CD1c-positive myeloid dendritic cell (primary cell): ENCODE measurements at regions not wholly inside any gene's neighbourhood (a gene's known extent, or its start where the extent isn't known, plus 50 kb on each side); places are given as distances from the start of the nearest gene placed in this dataset.
"Not testable (repeated sequence)": the region's sequence is repeated elsewhere in the genome, so short reads cannot be mapped to it uniquely, and the experiment has no call there.

ENCODE experiments used
- DNase-seq: peaks from one replicate; pipeline ENCODE4 v3.0.0-alpha.2; 2016; ENCODE audit errors: extremely low spot score

DNA sequence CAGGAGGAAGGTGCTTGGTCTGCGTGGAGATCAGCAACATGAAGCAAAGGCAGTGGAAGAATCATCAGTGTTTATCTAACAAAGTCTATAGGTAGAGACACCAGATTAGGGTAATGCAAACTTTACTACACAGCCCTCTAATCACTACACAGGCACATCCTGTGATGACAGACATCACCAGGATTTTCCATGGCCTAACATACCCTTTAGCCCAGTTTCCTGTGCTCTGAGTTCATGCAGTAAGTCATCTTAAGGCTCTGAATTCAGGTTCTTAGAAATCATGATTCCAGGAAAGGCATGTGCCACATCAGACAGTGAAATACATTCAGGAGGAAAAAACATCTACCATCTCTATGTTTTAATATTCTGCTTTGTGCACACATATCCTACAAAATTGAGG is 708.5 kb upstream of the SLC8A1 start:
- DNase-seq, result no peak

DNA sequence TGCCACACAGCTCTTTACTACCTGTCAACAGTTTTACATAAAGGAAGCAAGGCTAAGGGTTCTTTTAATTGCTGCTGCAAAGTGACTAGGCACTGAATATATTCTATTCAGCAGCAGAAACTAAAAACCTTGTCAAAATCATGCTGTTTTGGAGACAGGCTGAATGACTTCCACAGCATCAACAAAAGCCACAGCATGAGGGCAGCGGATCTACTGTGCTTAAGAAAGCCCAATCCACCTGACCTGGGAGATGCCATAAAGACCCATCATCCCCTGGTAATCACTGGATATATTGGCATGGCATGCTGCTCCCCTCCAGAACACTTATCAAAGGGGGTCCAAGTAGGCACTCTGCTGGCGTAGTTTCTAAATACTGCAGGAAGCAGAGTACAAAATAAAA is 715.1 kb upstream of the SLC8A1 start:
- DNase-seq, result no peak

DNA sequence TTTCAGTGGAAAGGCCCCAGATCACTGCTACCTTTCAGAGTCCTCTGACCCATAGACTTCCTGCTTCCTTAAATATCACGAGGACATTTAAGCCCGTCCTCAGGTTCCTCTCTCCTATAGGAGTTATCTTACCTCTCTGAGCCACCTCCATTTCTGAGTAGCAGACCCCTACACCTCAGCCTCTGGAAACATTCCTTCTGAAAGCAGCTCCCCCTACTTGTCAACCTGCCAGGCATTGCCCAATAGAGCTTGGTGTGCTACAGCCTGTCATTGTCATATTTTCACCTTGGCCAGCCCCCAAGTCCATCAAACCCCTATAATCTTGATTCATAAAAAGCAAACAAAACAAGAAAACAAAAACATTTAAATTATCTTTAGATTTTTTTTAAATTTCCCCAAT is 717.9 kb upstream of the SLC8A1 start:
- DNase-seq, result no peak

DNA sequence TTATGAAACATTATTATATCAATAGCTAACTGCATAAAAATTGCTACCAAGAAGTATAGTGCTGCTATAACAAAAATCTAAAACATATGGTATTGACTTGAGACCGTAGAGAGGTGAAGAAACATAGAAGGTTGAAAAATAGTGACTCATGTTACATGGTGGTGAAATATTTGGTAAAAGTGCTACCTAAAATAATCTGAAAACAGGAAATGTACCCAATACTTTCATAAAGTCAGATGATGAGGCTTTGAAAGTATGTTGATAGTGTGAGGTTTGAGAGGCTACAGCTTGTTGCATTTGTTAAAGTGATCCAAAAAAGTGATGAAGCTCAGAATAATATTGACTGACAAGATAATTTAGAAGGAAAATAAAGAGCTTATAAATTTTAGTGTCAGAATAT is 718.7 kb upstream of the SLC8A1 start:
- no peak for DNase-seq

DNA sequence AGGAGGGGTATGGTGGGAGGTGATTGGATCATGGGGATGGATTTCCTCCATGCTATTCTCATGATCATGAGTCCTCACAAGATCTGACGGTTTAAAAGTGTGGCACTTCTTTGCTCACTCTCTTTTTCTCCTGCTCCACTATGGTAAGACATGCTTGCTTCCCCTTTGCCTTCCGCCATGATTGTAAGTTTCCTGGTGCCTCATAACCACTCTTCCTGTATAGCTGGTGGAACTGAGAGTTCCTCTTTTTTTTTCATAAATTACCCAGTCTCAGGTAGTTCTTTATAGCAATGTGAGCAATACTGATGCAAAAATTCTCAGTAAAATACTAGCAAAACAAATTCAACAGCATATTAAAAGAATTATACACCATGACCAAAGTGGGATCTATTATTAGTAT is 728.5 kb upstream of the SLC8A1 start:
- no peak for DNase-seq

DNA sequence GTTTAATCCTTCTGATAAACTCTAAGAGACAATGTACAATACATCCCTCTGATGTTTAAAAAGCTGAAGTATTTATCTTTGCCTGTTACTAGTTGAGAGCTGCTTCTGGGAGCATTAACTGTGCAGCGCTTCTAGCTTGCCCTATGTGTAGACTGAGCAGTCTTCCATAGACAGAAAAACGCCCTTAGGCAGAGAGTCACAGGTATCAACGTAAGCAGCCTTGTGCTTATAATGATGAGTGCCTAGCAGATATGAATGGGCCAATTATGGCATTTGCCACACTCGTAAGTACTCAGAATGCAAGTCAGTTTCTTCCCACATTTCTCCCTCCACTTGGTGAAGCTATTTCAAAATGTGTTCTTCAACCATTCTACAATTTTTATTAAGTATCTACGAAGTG is 731.1 kb upstream of the SLC8A1 start:
- DNase-seq, result no peak

DNA sequence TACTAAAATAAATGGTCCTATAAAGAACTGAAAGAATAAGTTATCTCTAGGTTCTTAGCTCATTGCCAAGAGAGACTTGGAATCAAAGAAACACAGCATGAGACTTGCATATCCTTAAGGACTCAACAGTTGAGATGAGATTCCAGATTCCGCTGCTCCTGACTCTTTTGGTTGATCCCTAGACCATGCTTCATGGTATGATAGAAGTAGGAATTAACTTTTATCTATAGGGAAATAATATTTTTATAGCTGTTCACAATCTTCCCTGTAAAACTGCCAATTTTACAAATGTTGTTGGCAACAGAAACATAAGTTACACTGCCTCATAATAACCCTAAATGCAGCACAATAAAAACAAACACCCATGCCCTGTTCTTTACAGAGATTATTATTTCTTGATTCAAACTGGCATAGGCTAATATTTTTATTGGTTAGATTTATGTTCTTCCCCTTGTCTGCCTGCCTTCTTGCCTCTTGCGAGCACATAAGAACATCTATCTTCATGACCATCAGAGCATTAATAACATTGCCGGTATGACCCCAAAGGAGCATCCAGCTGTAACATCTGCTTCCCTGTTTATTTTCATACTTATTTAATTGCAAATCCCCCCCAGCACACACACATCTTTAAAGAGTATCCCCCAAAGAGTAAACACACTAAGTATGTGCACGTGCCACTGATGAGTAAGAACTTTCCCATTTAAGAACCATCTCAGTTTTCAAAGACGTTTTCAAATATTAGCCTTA is 735.7 kb upstream of the SLC8A1 start:
- DNase-seq, result no peak

DNA sequence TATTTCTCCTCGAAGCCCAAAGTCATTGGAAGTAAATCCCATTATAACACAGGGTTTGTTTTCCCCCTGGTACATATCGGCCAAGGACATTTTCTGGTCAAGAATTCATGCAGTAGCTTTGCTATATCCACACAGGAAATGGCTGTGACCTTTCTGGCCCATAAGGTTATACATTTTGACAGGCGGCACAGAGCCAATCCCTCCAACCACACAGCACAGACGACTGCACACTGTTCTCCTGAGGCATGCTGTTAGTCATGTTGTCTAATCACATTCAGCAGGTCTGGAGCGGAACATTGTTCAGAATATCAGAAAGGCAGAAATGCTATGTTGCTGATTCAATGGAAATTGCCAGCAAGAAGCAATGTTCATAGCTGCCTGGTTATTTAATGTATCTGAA is 742.3 kb upstream of the SLC8A1 start:
- no peak for DNase-seq

DNA sequence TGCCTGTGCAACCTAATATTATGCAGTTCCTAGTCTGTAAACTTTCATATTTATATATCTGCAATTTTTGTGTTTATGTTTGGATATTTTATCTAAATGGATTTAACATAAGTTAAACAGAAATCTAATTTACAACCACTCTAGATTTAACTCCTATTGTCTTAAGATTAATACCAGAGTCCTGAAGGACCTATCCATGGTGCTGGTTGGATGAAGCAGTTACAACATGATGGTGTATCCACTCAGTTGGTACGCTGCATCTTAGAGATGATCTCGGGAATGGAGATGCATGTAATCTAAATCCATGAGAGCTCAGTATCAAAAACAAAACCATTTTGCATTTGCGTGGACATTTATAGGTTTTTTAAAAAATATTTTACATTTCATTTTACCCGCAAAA is 745.9 kb upstream of the SLC8A1 start:
- no peak for DNase-seq

DNA sequence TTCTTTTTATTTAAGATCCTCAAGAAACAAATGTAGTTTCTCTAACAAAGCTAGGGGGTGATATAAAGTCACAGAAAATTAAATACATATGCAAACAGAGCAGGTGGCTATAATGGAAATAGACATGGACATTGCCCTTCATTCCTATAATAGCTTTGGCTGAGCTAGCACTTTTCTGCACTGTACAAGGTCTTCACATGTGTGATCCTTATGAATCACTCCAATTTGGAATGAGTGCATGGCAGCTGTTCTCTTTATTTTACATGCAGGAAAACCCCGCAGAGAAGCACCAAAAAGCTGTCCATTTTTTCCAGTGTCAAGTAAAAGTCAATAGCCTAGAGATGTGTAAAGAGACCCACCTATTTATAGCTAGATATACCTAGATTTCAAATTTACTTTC is 747.4 kb upstream of the SLC8A1 start:
- DNase-seq, result no peak

DNA sequence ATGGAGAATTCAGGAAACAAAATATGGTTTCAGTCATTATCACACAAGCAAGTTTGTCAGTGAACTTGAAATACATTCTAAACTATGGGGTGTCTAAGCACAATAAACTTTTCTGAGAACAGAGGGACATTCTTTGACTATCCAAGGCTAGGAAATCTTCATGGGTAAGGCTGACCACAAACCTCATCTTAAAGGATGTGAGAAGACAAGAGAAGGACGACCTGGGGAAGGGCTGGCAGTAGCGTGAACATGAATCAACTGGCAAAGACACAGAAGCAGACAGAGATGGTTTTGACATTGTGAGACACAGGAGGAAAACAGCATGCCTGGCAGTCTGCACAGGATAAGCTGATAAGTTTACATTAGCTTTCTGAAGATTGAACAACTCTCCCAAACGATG is 752.4 kb upstream of the SLC8A1 start:
- no peak for DNase-seq

DNA sequence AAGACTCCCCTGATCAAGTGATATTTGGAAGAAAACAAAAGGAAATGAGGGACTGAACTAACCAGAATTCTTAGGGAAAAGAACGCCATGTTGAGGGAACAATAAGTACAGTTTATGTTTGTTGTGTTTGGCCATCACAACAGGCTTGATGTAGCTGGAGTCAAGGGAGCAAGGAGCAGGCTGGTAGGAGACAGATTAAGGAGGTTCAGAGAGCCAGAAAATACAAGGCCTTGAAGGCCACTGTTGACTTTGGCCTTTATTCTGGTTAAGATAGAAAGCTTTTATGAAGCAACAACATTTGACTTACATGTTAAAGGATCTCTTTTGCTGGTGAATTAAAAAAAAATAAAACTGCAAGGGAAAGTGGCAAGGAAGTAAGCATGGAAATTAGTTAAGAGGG is 754.1 kb upstream of the SLC8A1 start:
- DNase-seq, result no peak

DNA sequence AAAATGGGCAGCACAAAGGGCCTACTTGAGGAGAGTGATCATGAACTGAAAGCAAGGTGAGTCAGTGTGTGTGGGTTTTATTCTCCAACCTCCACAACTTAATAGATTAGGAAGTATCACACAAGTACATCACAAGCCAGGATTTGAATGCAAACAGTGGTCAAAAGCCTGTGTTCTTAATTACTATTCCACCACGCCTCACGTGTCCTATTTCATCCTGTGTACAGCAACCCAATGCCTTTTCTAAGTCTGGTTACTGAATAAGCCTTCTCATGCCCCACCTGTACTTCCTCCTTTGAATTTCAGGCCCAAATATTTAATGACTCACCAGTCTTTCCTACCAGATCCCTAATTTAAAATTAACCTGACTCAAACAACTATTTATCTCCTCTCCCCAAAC is 755.7 kb upstream of the SLC8A1 start:
- no peak for DNase-seq

DNA sequence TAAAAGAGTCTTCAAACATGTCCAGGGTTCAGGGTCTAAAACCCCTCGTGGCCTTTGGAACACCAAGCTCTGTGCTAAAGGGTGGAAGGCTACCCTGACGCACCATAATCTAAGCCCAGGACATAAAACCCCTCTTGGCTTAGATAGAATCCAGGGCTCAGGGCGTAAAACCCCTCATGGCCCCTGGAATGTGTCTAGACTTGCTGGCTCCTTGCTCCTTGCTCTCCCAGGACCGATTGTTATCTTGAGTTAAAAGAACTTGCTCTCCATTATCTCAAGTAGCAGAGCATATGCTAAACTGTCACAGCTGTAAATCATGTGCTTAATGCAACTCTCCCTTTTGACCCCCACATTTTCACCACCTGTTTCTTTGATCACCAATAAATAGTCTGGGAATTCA is 758.1 kb upstream of the SLC8A1 start:
- not testable (repeated sequence) for DNase-seq

DNA sequence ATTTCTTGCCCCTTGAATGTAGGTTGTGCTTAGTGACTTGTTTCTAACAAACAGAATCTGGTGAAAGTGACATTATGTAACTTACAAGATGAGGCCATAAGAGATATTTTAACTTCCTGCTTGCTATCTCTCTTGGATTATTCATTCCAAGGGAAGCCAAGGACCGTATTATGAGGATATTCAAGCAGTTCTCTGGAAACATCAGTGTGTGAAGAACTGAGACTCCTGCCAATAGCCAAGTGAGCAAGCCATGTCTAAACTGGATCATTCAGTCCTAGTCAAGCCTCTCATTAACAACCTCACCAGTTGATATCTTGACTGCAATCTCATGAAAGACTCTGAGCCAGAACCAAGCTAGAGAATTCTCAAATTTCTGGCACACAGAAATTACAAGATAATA is 765.1 kb upstream of the SLC8A1 start:
- DNase-seq, result no peak

DNA sequence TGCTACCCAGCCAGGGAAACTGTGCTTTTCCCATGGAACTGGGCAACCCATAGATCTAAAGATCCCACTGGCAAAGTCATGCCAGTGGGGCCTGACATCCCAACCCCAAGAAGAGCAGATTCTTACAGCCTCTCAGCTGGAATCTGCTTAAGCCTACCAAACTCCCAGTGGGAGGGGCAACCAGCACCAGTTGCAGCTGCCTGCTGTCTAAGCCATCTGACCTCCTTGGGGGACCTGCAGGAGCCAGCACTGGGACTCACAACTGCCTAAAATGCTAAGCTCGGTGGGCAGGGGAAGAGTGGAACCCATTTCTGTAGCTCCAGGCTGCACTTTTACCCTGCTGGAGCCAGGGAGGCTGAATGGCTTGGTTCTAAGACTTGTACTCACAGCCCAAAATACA is 770.7 kb upstream of the SLC8A1 start:
- no peak for DNase-seq

DNA sequence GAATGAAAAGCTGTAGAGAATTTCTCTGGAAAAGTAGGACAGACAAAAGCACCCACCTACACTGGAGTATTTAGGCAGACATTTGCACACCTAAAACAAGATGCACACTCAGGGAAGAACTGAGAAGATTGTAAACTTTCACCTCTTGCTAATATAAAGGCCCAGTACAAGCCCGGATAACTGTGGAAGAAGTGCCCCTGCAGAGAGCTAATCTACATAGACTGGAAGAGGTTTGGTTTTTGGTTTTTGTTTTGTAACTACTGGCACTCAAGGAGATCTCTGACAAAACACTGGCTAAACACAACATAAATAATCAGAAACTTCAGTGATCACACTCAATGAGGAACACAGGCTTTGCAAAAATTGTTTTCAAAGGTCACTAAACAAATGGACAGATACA is 782.2 kb upstream of the SLC8A1 start:
- no peak for DNase-seq

DNA sequence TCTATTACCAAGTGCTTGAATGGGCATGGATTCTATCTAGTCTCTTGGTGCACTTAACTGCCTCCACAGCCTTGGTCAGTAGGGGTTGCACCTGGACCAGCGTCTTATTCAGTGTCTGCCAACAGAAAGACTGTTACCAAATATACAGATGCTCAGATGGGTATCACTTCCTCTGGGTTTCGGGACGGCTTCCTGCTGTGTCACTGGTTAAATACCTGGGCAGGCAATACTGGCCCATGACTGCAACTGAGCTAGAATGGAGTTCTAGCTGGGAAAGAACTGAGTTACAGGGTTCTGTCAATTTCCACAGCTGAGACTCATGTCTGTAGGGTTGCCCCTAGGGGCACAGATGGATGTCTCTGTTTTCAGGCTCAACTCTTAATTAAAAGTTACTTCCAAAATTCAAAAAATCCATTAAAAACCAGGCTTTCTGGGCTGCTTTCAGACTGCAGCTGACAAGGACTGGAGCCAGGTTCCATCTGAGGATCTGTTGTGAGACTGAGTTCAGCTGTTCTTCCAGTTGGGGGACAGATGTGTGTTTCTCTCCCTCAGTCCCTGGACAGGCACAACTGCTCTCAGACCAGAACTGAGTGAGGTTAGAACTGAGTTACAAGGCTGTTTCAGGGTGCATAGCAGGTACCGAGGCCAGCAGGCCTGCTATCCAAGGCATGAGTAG is 789.6 kb upstream of the SLC8A1 start:
- DNase-seq, result no peak

DNA sequence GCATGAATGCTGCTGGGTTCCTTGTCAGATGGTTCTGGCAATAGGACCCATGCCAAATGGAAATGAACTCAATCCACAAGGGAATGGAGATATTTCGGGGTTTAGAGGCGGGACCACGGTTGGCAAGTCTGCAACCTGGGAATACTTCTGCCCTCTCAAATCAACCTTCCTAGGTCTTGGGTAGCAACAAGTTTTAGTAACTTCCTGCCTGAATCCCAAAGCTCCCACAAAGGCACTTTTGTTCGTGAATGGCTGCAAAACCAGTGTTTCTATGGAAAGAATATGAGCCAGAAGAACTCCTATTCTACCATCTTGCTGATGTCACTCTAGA is 790.1 kb upstream of the SLC8A1 start:
- DNase-seq, result no peak

DNA sequence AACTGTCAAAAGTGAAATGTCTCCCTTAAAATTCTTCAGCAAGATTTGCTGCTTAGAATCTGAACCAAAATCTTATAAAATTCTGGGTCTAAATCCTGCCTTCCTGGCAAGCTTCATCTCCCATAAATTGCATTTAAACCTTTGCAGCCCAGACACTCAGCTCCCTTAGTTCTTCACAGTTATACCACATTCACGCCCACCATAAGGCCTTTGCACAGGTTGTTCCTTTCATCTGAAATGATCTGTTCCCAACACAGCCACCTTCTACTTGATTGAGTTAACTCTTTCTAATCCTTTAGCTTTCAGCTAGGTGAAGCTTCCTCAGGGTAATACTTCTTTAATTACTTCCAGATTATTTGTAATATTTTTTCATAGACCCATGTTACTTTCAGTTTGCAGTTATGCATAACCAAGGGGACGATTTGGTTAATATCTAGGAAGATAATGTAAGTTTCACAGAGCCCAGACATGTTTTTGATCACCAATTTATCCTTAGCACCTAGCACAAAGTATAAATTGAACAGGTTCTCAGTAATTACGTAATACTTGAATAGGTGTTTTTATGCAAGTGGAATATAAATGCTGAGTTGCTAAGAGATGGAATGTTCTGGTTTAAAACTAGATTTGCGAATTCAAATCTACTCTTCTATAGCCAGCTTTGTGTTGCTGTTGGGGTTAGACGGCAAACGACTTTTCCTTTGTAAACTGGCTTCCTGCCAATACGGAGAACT is 779.7 kb upstream of the PKDCC start:
- DNase-seq, result no peak

DNA sequence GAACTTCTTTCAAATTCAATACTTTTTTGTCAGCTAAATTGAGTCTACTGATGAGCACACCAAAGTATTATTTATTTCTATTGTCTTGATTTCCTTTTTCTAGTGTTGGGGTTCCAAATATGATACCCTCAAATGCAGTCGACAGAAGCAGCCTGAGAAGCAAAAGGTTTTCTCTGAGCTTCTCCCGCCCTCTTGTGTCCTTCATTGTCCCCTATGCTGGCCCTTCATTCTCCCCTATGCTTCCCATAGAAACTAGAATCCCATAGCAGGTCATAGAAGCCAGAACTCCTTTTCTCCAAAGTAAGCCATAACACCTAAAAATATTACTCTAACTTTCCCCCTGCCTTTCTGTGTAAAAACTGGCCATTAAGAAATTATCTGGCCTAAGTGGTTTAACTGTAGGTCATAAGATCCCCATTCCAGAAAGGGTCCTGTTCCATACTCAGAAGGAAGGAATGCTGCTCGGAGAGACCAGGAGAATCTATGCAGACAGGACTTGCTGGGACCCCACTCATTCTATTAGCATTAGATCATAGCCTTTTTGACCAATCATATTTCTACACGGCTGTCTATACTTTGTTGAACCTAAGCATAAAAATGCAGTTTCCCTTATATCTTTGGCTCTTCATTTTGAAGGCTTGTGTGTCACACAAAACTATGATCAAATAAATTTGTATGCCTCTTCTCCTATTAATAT is 764.6 kb upstream of the PKDCC start:
- DNase-seq, result no peak

DNA sequence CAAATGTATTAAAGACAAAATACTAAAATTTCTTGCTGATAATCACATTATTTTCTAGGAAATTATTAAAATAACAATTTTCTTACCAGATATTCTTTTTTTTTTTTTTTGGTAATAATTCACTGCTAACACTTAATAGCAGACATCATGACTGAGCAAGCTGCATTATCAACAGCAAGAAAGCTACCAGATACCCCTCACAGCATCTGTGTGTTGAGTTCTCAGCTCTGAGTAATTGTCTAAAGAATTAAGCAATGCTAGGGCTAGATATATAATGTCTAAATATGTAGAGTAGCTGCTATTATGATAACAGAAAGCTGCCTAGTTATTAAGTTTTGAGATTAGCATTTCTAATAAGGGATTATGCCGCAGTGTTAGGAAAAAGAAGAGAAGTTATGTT is 754.3 kb upstream of the PKDCC start:
- DNase-seq, result no peak

DNA sequence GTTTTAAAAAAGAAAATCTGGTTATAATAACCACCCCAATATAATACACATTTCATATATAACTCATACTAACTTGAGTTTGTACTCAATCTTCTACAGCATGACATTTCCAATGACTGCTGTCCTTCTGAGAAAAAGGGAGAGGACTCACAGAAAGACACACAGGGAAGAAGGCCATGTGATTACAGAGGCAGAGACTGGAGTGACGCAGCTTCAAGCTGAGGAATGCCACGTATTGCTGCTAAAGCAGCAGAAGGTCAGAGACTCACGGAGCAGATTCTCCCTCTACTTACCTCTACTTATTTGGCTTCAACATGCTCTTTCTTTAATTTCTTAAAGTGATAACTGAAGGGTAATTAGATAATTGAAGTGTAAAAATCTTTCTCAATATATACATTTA is 753.5 kb upstream of the PKDCC start:
- no peak for DNase-seq
